ENCODE measurements at regions not wholly inside any gene's neighbourhood (a gene's known extent, or its start where the extent isn't known, plus 50 kb on each side); places are given as distances from the start of the nearest gene placed in this dataset.
A peak's percentile ranks its signal among the peaks of the same experiment; 100 is the strongest.

- CTCF ChIA-PET, result no interaction called here
- H3K4me3 Mint-ChIP-seq (ENCODE audit: low read depth, unreplicated experiment), result peak overlapping the region; percentile 54
- intact Hi-C loops (cut with micrococcal nuclease; ENCODE audit: unreplicated experiment), result loop anchor here (10.0 kb wide), 1 partner anchor 53 kb away; no protein-coding TSS in a partner anchor
- H3K36me3 Mint-ChIP-seq (ENCODE audit: insufficient read depth, unreplicated experiment), result peaks cover 22% of the 10 kb centered on the region
- TF ChIP-seq CTCF (IDR thresholded peaks at IDR 0.05; ENCODE audit: unreplicated experiment), result no peak
- H3K27ac Mint-ChIP-seq (ENCODE audit: unreplicated experiment), result peak overlapping the region; percentile 52
- H3K9me3 Mint-ChIP-seq (ENCODE audit: low read depth, unreplicated experiment), result no peaks in the 10 kb centered on the region
- no peaks in the 10 kb centered on the region for H3K27me3 Mint-ChIP-seq (ENCODE audit: unreplicated experiment)
- DNase-seq, result no peak
- BruUV-seq (replicated peaks), result no TSS peak
- H3K4me1 Mint-ChIP-seq (ENCODE audit: low read depth, unreplicated experiment), result no peaks in the 10 kb centered on the region
Measured at GRCh38 chrX:40157228-40158035, 59.7 kb upstream of the BCOR start.

- H3K36me3 Mint-ChIP-seq (ENCODE audit: insufficient read depth, unreplicated experiment), result peaks cover 24% of the 10 kb centered on the region
- H3K9me3 Mint-ChIP-seq (ENCODE audit: low read depth, unreplicated experiment), result no peaks in the 10 kb centered on the region
- intact Hi-C loops (cut with micrococcal nuclease; ENCODE audit: unreplicated experiment), result loop anchor here (10.0 kb wide), 1 partner anchor 52 kb away; no protein-coding TSS in a partner anchor
- CTCF ChIA-PET, result no interaction called here
- no peak for TF ChIP-seq CTCF (IDR thresholded peaks at IDR 0.05; ENCODE audit: unreplicated experiment)
- peak overlapping the region; percentile 54 for H3K4me3 Mint-ChIP-seq (ENCODE audit: low read depth, unreplicated experiment)
- no peaks in the 10 kb centered on the region for H3K27me3 Mint-ChIP-seq (ENCODE audit: unreplicated experiment)
- BruUV-seq (replicated peaks), result no TSS peak
- H3K4me1 Mint-ChIP-seq (ENCODE audit: low read depth, unreplicated experiment), result no peaks in the 10 kb centered on the region
- DNase-seq, result no peak
- peak overlapping the region; percentile 52 for H3K27ac Mint-ChIP-seq (ENCODE audit: unreplicated experiment)
Measured at GRCh38 chrX:40156470-40157227, 58.9 kb upstream of the BCOR start.

GRCh38 chrX:40155589-40156469 lies 58.1 kb upstream of the BCOR start:
- CTCF ChIA-PET, result interaction anchor here (0.5 kb wide), 1 partner anchor 57 kb away, joined by 4 read pairs; no protein-coding TSS in a partner anchor
- BruUV-seq (replicated peaks), result no TSS peak
- no peak for DNase-seq

More at GRCh38 chrX:40155589-40156469, 58.1 kb upstream of the BCOR start:
- Mint-ChIP-seq H3K9me3 (ENCODE audit: low read depth, unreplicated experiment) (no peaks in the 10 kb centered on the region), H3K4me3 (ENCODE audit: low read depth, unreplicated experiment) (peak overlapping the region; percentile 67), H3K27ac (ENCODE audit: unreplicated experiment) (no peak overlapping the region), H3K27me3 (ENCODE audit: unreplicated experiment) (no peaks in the 10 kb centered on the region), H3K36me3 (ENCODE audit: insufficient read depth, unreplicated experiment) (peaks cover 24% of the 10 kb centered on the region), H3K4me1 (ENCODE audit: low read depth, unreplicated experiment) (no peaks in the 10 kb centered on the region)
- intact Hi-C loops (cut with micrococcal nuclease; ENCODE audit: unreplicated experiment), result loop anchor here (10.0 kb wide), 1 partner anchor 51 kb away; no protein-coding TSS in a partner anchor
- TF ChIP-seq CTCF (IDR thresholded peaks at IDR 0.05; ENCODE audit: unreplicated experiment), result no peak
